ENCODE measurements at regions not wholly inside any gene's neighbourhood (a gene's known extent, or its start where the extent isn't known, plus 50 kb on each side); places are given as distances from the start of the nearest gene placed in this dataset.
"Not testable (repeated sequence)": the region's sequence is repeated elsewhere in the genome, so short reads cannot be mapped to it uniquely, and the experiment has no call there.

DNA sequence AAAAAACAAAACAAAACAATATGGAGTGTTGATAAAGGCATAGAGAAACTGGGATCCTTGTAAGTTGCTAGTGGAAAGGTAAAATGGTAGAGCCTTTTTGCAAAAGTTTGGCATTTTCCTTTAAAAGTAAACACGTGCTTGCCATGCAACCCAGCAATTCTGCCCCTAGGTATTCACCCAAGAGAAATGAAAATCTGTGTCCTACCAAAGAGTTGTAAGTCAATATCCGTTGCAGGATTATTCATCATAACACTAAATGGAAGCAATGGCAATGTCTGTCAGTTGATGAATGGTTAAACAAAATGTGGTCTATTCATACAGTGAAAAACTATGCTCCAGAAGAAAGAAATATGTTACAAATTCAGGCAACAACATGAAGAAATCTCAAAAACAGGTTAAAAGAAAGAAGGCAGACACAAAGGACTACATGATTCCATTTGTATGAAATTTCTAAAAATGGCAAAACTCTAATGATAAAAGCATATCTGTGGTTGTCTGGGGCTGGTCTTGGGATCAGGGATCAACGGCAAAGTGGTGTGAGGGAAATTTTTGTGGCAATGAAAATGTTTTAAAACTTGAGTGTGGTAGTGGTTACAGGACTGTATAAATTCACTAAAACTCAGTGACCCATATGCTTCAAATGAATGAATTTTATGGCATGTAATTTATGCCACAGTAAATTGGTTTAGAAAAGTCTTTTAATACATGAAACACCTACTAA, 229.6 kb downstream of the OPA1 start (continued):
- TF ChIP-seq, protein P1, sequence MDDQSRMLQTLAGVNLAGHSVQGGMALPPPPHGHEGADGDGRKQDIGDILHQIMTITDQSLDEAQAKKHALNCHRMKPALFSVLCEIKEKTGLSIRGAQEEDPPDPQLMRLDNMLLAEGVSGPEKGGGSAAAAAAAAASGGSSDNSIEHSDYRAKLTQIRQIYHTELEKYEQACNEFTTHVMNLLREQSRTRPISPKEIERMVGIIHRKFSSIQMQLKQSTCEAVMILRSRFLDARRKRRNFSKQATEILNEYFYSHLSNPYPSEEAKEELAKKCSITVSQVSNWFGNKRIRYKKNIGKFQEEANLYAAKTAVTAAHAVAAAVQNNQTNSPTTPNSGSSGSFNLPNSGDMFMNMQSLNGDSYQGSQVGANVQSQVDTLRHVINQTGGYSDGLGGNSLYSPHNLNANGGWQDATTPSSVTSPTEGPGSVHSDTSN (CRISPR knock-in tag; IDR thresholded peaks at IDR 0.05): no peak
- no peak for TF ChIP-seq ZNF747 (tag by site-specific recombination; IDR thresholded peaks at IDR 0.05)
- TF ChIP-seq ZNF792 (tag by site-specific recombination; IDR thresholded peaks at IDR 0.05): no peak
- TF ChIP-seq KLF16 (tag by site-specific recombination; IDR thresholded peaks at IDR 0.05): no peak
- no peak for TF ChIP-seq ZNF23 (tag by site-specific recombination; IDR thresholded peaks at IDR 0.05; ENCODE audit: borderline replicate concordance)
- TF ChIP-seq ZNF140 (tag by site-specific recombination; IDR thresholded peaks at IDR 0.05): 0 out of 2 replicates have a peak, but pooled peaks have one; percentile 10
- TF ChIP-seq ZBTB7A (tag by site-specific recombination; IDR thresholded peaks at IDR 0.05; ENCODE audit: low read depth): no peak
- TF ChIP-seq HOXD13 (CRISPR knock-in tag; IDR thresholded peaks at IDR 0.05; ENCODE audit: borderline replicate concordance): no peak
- TF ChIP-seq, protein P2, sequence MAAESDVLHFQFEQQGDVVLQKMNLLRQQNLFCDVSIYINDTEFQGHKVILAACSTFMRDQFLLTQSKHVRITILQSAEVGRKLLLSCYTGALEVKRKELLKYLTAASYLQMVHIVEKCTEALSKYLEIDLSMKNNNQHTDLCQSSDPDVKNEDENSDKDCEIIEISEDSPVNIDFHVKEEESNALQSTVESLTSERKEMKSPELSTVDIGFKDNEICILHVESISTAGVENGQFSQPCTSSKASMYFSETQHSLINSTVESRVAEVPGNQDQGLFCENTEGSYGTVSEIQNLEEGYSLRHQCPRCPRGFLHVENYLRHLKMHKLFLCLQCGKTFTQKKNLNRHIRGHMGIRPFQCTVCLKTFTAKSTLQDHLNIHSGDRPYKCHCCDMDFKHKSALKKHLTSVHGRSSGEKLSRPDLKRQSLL (tag by site-specific recombination; IDR thresholded peaks at IDR 0.05): no peak
- TF ChIP-seq ZNF274 (IDR thresholded peaks at IDR 0.05; ENCODE audit: low read length): no peak
- TF ChIP-seq ZNF274 (tag by site-specific recombination; IDR thresholded peaks at IDR 0.05; ENCODE audit: borderline replicate concordance): no peak
- no peak for TF ChIP-seq ZBTB17 (tag by site-specific recombination; IDR thresholded peaks at IDR 0.05)

DNA sequence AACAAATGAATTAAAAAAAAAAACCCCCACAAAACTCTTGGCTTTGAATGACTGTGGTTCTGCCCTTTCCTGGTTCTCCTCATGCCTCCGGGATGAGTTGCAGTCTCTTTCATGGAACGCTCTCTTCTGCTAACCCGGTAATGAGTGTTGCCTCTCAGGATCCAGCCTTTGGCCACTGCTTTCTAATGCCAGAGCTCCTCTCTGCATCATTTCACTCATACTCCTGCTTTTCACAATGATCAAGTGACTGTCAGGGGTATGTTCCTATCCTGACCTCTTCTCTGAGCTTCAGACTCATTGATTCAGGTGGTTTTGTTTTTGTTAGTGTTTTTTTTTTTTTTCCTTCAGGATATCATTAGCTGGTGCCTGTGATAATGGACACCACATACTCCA, 230.2 kb downstream of the OPA1 start:
- POLR2A ChIA-PET; CTCF ChIA-PET; H3K4me3 ChIP-seq (ENCODE audit: low read depth, low read length); H3K9me3 ChIP-seq (ENCODE audit: control insufficient read depth, insufficient read depth, low read depth, low read length); H3K27ac ChIP-seq (ENCODE audit: extremely low read depth, low read depth, low read length); H3K36me3 ChIP-seq (ENCODE audit: control insufficient read depth in 2 of 2, insufficient read depth in 1 of 2, low read length in 2 of 2): not testable (repeated sequence)
- peaks cover 12% of the 10 kb centered on the region; the same call in 1 of the 2 replicates for H3K4me1 ChIP-seq (ENCODE audit: control insufficient read depth, insufficient read depth, low read length)
- 0 out of 2 replicates have a peak, but pooled peaks have one; percentile 17 for TF ChIP-seq ZBTB17 (tag by site-specific recombination; IDR thresholded peaks at IDR 0.05)

DNA sequence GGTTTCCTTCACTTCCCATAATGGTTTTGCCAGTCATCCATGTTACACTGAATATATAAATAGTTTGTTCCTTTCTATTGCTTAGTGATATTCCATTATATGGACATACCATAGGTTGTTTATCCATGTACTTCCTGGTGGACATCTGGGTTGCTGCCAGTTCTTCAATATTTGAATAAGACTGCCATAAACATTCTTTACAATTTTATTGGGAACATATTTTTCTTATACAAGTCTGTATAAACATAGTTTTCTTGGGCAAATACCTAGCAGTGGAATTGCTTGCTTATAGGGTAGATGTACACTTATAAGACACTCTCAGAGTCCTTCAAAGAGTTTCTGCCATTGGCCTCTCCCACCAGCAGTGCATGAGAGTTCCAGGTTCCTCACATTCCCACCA, 231.4 kb downstream of the OPA1 start:
- no peaks in the 10 kb centered on the region for H3K36me3 ChIP-seq (ENCODE audit: control insufficient read depth in 2 of 2, insufficient read depth in 1 of 2, low read length in 2 of 2)
- POLR2A ChIA-PET: no interaction called here
- CTCF ChIA-PET: no interaction called here
- no peak for TF ChIP-seq IKZF3 (tag by site-specific recombination; IDR thresholded peaks at IDR 0.05)
- TF ChIP-seq, protein P3, sequence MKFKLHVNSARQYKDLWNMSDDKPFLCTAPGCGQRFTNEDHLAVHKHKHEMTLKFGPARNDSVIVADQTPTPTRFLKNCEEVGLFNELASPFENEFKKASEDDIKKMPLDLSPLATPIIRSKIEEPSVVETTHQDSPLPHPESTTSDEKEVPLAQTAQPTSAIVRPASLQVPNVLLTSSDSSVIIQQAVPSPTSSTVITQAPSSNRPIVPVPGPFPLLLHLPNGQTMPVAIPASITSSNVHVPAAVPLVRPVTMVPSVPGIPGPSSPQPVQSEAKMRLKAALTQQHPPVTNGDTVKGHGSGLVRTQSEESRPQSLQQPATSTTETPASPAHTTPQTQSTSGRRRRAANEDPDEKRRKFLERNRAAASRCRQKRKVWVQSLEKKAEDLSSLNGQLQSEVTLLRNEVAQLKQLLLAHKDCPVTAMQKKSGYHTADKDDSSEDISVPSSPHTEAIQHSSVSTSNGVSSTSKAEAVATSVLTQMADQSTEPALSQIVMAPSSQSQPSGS (tag by site-specific recombination; IDR thresholded peaks at IDR 0.05; ENCODE audit: low read depth): no peak
- no peak for TF ChIP-seq REPIN1 (tag by site-specific recombination; IDR thresholded peaks at IDR 0.05; ENCODE audit: low read depth)
- TF ChIP-seq ZBTB20 (tag by site-specific recombination; IDR thresholded peaks at IDR 0.05): no peak
- TF ChIP-seq KLF9 (tag by site-specific recombination; IDR thresholded peaks at IDR 0.05; ENCODE audit: low read depth): no peak
- TF ChIP-seq, protein P4, sequence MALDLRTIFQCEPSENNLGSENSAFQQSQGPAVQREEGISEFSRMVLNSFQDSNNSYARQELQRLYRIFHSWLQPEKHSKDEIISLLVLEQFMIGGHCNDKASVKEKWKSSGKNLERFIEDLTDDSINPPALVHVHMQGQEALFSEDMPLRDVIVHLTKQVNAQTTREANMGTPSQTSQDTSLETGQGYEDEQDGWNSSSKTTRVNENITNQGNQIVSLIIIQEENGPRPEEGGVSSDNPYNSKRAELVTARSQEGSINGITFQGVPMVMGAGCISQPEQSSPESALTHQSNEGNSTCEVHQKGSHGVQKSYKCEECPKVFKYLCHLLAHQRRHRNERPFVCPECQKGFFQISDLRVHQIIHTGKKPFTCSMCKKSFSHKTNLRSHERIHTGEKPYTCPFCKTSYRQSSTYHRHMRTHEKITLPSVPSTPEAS (tag by site-specific recombination; IDR thresholded peaks at IDR 0.05): no peak
- no peak for TF ChIP-seq SP2 (tag by site-specific recombination; IDR thresholded peaks at IDR 0.05)
- no peak for TF ChIP-seq KLF7 (tag by site-specific recombination; IDR thresholded peaks at IDR 0.05; ENCODE audit: borderline replicate concordance)
- TF ChIP-seq ZNF660 (tag by site-specific recombination; IDR thresholded peaks at IDR 0.05): peak; percentile 53; the same call in 1 of the 2 replicates
- TF ChIP-seq ZIC2 (tag by site-specific recombination; IDR thresholded peaks at IDR 0.05): no peak
- TF ChIP-seq ZNF211 (tag by site-specific recombination; IDR thresholded peaks at IDR 0.05; ENCODE audit: low read depth): no peak
- no peak for TF ChIP-seq ZFP69B (tag by site-specific recombination; IDR thresholded peaks at IDR 0.05)
- peak; percentile 15; the same call in 1 of the 2 replicates for TF ChIP-seq ZNF146 (tag by site-specific recombination; IDR thresholded peaks at IDR 0.05)
- H3K9me3 ChIP-seq (ENCODE audit: control insufficient read depth, insufficient read depth, low read depth, low read length): no peaks in the 10 kb centered on the region
- peaks cover 12% of the 10 kb centered on the region; the same call in 1 of the 2 replicates for H3K4me1 ChIP-seq (ENCODE audit: control insufficient read depth, insufficient read depth, low read length)
- no peak overlapping the region for H3K4me3 ChIP-seq (ENCODE audit: low read depth, low read length)
- no peak overlapping the region for H3K27ac ChIP-seq (ENCODE audit: extremely low read depth, low read depth, low read length)

Measured in HEK293 (cell line).